GM12878 (cell line): ENCODE measurements at regions not wholly inside any gene's neighbourhood (a gene's known extent, or its start where the extent isn't known, plus 50 kb on each side); places are given as distances from the start of the nearest gene placed in this dataset.

Experiments used
- ATAC-seq: fragments of 200-7000 bp; cut with Tn5 transposase; 3 replicates; pipeline ENCODE4 v1.9.1; 2020; ENCODE audit warnings: mild to moderate bottlenecking, moderate library complexity
- BruUV-seq: library from RNA; stranded (reverse); fragments of 400-500 nt; replicated peaks from 2 replicates; lab custom pipeline; 2021; lab: Mats Ljungman, UMichigan
- CTCF ChIA-PET: fragments of 300-600 bp; sonication (Branson Sonifier 250); formaldehyde crosslinking; extraction: SDS; loops from one replicate; lab custom pipeline; 2021; ENCODE audit warnings: inconsistent platforms; lab: Yijun Ruan, JAX
- POLR2A ChIA-PET: fragments of 350-600 bp; formaldehyde crosslinking; extraction: SDS; loops from one replicate; lab custom pipeline; 2021; ENCODE audit warnings: inconsistent platforms; lab: Charles Lee
- RAD21 ChIA-PET: fragments of 300-600 bp; sonication (Branson Sonifier 250); formaldehyde crosslinking; loops from one replicate; lab custom pipeline; 2023; ENCODE audit warnings: antibody characterized with exemption; ENCODE audit not compliant: unreplicated experiment; lab: Charles Lee
- SMC1A ChIA-PET: fragments of 300-600 bp; sonication (Branson Sonifier 250); formaldehyde crosslinking; loops from one replicate; lab custom pipeline; 2023; ENCODE audit not compliant: unreplicated experiment, uncharacterized antibody; lab: Charles Lee
- DNase-seq: peaks from one replicate; pipeline ENCODE4 v3.0.0-alpha.2; 2011; ENCODE audit warnings: low read depth, low spot score
- FAIRE-seq: peaks from 3 replicates; lab custom pipeline; 2011; peaks lifted over from hg19 to GRCh38; lab: Jason Lieb, UNC
- H2AFZ ChIP-seq: 2 replicates; pipeline ENCODE4 v1.6.0; 2011; ENCODE audit warnings: low read depth, low read length, control low read depth; ENCODE audit not compliant: control insufficient read depth
- H3K27ac ChIP-seq: 2 replicates; pipeline ENCODE4 v1.5.1; 2011; ENCODE audit warnings: control low read depth; ENCODE audit not compliant: control insufficient read depth, insufficient read depth
- H3K27me3 ChIP-seq, 2 experiments: replicated peaks in 1 of 2; 2 replicates each; pipeline versions ENCODE4 v1.6.0 to v1.6.1; 2011; ENCODE audit warnings: low read length in 1 of 2; ENCODE audit not compliant: control insufficient read depth in 2 of 2, insufficient read depth in 2 of 2
- H3K36me3 ChIP-seq, 2 experiments: 2 replicates each; pipeline ENCODE4 v1.5.1; 2011; ENCODE audit warnings: low read length in 1 of 2; ENCODE audit not compliant: control insufficient read depth in 2 of 2, insufficient read depth in 2 of 2
- H3K4me1 ChIP-seq: 2 replicates; pipeline ENCODE4 v1.6.1; 2011; ENCODE audit warnings: mild to moderate bottlenecking, low read length, moderate library complexity, mixed read lengths; ENCODE audit not compliant: control insufficient read depth, insufficient read depth
- H3K4me2 ChIP-seq: 2 replicates; pipeline ENCODE4 v1.6.0; 2011; ENCODE audit warnings: control low read depth; ENCODE audit not compliant: control insufficient read depth, insufficient read depth
- H3K4me3 ChIP-seq: fragments of 200-600 bp; sonication (generic); 2 replicates; pipeline ENCODE4 v1.5.1; 2016
- H3K79me2 ChIP-seq: 2 replicates; pipeline ENCODE4 v1.6.0; 2011; ENCODE audit warnings: low read length; ENCODE audit not compliant: control insufficient read depth, insufficient read depth
- H3K9ac ChIP-seq: 2 replicates; pipeline ENCODE4 v1.8.0; 2011; ENCODE audit warnings: low read length, control low read depth, mixed read lengths; ENCODE audit not compliant: control insufficient read depth, insufficient read depth
- H3K9me3 ChIP-seq: replicated peaks from 3 replicates; pipeline ENCODE4 v1.5.1; 2011; ENCODE audit warnings: mild to moderate bottlenecking, low read length; ENCODE audit not compliant: control insufficient read depth, insufficient read depth
- H4K20me1 ChIP-seq: 2 replicates; pipeline ENCODE4 v1.6.0; 2011; ENCODE audit not compliant: control insufficient read depth, insufficient read depth
- MYB ChIP-seq: fragments of 150-350 bp; IDR thresholded peaks from 2 replicates; pipeline ENCODE4 v1.6.1; 2014; ENCODE audit warnings: mild to moderate bottlenecking, low read depth, low read length, borderline replicate concordance
- PAX8 ChIP-seq: fragments of 450-650 bp; IDR thresholded peaks from 2 replicates; pipeline ENCODE4 v1.6.1; 2017; ENCODE audit warnings: mild to moderate bottlenecking, moderate library complexity
- PML ChIP-seq: IDR thresholded peaks from 2 replicates; pipeline ENCODE4 v1.6.1; 2012; ENCODE audit warnings: low read length, inconsistent platforms
- SMARCA5 ChIP-seq: fragments of 450-650 bp; IDR thresholded peaks from 2 replicates; pipeline ENCODE4 v1.6.1; 2017; ENCODE audit warnings: mild to moderate bottlenecking
- TCF7 ChIP-seq: IDR thresholded peaks from 2 replicates; pipeline ENCODE4 v1.6.1; 2014; ENCODE audit warnings: antibody characterized with exemption, borderline replicate concordance
- WRNIP1 ChIP-seq: IDR thresholded peaks from 2 replicates; pipeline ENCODE4 v1.6.1; 2011; ENCODE audit warnings: low read depth, low read length, improper control_type of control experiment, borderline replicate concordance
- WGBS: methylation state at CpG from one replicate; pipeline ENCODE4 v1.1.6; 2016; ENCODE audit warnings: low lambda C conversion rate; ENCODE audit not compliant: insufficient replicate concordance, insufficient coverage; ENCODE audit errors: missing lambda C conversion rate; 5-methylcytosine and 5-hydroxymethylcytosine counted together
- in situ Hi-C: fragments of 300-500 bp; cut with MboI; formaldehyde crosslinking; loops from 9 replicates; pipeline ENCODE4 v1.14.3; 2018; ENCODE audit warnings: mixed read lengths
- intact Hi-C: fragments of 100-400 bp; cut with micrococcal nuclease; formaldehyde crosslinking; loops from one replicate; pipeline ENCODE4 v1.14.2; 2022; ENCODE audit not compliant: unreplicated experiment
- TF ChIP-seq, protein P1 (sequence below): fragments of 450-650 bp; formaldehyde crosslinking; IDR thresholded peaks from 2 replicates; pipeline ENCODE4 v1.5.0; 2022; ENCODE audit warnings: mild to moderate bottlenecking, missing genetic modification characterization
- TF ChIP-seq, protein P2 (sequence below): IDR thresholded peaks from 2 replicates; pipeline ENCODE4 v1.6.1; 2012; ENCODE audit warnings: low read depth, low read length, improper control_type of control experiment

DNA sequence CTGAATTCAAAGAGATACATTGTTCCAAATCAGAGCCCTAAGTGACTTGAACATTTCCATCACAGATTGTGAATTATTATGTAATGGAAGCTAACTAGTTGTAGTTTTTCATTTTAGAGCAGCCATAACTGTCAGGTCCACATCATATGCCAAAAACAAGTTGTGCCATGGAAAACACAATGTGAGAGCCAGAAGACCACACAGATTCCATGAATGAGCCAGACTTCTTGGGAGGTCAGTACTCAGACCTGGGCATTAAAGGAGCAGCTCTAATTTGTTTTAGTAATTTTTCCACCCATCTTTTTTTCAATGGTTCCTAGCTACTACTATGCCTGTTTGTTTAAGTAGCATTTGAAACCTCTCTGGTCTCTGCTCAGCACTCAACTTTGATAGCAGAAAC lies 279.4 kb downstream of the FAT3 start (continued):
- TF ChIP-seq, protein P1, sequence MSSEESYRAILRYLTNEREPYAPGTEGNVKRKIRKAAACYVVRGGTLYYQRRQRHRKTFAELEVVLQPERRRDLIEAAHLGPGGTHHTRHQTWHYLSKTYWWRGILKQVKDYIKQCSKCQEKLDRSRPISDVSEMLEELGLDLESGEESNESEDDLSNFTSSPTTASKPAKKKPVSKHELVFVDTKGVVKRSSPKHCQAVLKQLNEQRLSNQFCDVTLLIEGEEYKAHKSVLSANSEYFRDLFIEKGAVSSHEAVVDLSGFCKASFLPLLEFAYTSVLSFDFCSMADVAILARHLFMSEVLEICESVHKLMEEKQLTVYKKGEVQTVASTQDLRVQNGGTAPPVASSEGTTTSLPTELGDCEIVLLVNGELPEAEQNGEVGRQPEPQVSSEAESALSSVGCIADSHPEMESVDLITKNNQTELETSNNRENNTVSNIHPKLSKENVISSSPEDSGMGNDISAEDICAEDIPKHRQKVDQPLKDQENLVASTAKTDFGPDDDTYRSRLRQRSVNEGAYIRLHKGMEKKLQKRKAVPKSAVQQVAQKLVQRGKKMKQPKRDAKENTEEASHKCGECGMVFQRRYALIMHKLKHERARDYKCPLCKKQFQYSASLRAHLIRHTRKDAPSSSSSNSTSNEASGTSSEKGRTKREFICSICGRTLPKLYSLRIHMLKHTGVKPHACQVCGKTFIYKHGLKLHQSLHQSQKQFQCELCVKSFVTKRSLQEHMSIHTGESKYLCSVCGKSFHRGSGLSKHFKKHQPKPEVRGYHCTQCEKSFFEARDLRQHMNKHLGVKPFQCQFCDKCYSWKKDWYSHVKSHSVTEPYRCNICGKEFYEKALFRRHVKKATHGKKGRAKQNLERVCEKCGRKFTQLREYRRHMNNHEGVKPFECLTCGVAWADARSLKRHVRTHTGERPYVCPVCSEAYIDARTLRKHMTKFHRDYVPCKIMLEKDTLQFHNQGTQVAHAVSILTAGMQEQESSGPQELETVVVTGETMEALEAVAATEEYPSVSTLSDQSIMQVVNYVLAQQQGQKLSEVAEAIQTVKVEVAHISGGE (CRISPR knock-in tag): no peak
- TF ChIP-seq, all 136 proteins: peak for 0

DNA sequence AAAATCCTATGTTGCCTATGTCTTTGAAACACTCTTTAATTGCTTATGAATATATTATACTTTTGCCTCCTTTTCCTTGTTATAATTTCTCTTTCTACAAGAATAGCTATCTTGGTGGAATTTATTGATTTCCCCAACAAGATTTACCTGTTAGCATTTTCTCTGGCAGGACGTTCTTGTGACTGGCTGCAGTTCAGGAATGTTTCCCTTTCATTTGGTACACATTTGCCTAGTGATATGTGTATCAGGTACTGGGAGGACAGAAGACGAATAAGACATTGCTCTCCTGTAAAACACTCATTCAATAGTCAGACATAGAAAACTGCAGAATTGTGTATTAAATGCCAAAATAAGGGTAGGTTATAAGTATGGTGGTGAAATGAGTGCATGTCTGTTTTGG lies 279.9 kb downstream of the FAT3 start:
- TF ChIP-seq SMARCA5 (no peak), WRNIP1 (no peak), PAX8 (no peak), MYB (no peak), PML (no peak), TCF7 (no peak)
- TF ChIP-seq, protein P2, sequence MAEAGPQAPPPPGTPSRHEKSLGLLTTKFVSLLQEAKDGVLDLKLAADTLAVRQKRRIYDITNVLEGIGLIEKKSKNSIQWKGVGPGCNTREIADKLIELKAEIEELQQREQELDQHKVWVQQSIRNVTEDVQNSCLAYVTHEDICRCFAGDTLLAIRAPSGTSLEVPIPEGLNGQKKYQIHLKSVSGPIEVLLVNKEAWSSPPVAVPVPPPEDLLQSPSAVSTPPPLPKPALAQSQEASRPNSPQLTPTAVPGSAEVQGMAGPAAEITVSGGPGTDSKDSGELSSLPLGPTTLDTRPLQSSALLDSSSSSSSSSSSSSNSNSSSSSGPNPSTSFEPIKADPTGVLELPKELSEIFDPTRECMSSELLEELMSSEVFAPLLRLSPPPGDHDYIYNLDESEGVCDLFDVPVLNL: no peak
- BruUV-seq: no TSS peak
- no peaks in the 10 kb centered on the region for H3K27me3 ChIP-seq
- H3K27ac ChIP-seq: no peak overlapping the region
- RAD21 ChIA-PET: no interaction called here
- in situ Hi-C loops (no loop called here), intact Hi-C loops (no loop called here)
- WGBS: 30% methylated on average over 2 of the region's 2 CpGs
- no peaks in the 10 kb centered on the region for H3K4me1 ChIP-seq
- H3K4me2 ChIP-seq: no peak overlapping the region
- ATAC-seq (no peak), DNase-seq (no peak), FAIRE-seq (no peak)
- POLR2A ChIA-PET: no interaction called here
- H4K20me1 ChIP-seq: no peaks in the 10 kb centered on the region
- no peak overlapping the region for H3K9ac ChIP-seq
- H3K79me2 ChIP-seq: no peaks in the 10 kb centered on the region
- no peaks in the 10 kb centered on the region for H3K36me3 ChIP-seq
- CTCF ChIA-PET: no interaction called here
- H2AFZ ChIP-seq: no peak overlapping the region
- SMC1A ChIA-PET: no interaction called here
- no peaks in the 10 kb centered on the region for H3K9me3 ChIP-seq
- H3K4me3 ChIP-seq: no peak overlapping the region
